Endothelial cell (in vitro differentiated cells): ENCODE measurements at regions not wholly inside any gene's neighbourhood (a gene's known extent, or its start where the extent isn't known, plus 50 kb on each side); places are given as distances from the start of the nearest gene placed in this dataset.

Experiments used
- DNase-seq: peaks from one replicate; pipeline ENCODE4 v3.0.0; 2021; ENCODE audit warnings: low spot score
- H3K27ac Mint-ChIP-seq: one replicate; pipeline ENCODE4 v1.8.0; 2021; ENCODE audit warnings: mixed read lengths, inconsistent platforms; ENCODE audit not compliant: unreplicated experiment
- H3K27me3 Mint-ChIP-seq: one replicate; pipeline ENCODE4 v1.8.0; 2021; ENCODE audit warnings: mild to moderate bottlenecking, moderate library complexity, mixed read lengths, inconsistent platforms; ENCODE audit not compliant: unreplicated experiment
- H3K36me3 Mint-ChIP-seq: one replicate; pipeline ENCODE4 v1.8.0; 2021; ENCODE audit warnings: mild to moderate bottlenecking, low read depth, mixed read lengths, inconsistent platforms; ENCODE audit not compliant: unreplicated experiment
- H3K4me1 Mint-ChIP-seq: one replicate; pipeline ENCODE4 v1.8.0; 2021; ENCODE audit warnings: mild to moderate bottlenecking, mixed read lengths, inconsistent platforms; ENCODE audit not compliant: unreplicated experiment
- H3K4me3 Mint-ChIP-seq: one replicate; pipeline ENCODE4 v1.8.0; 2021; ENCODE audit warnings: mild to moderate bottlenecking, mixed read lengths, inconsistent platforms; ENCODE audit not compliant: unreplicated experiment
- H3K9me3 Mint-ChIP-seq: one replicate; pipeline ENCODE4 v1.8.0; 2021; ENCODE audit warnings: mixed read lengths, inconsistent platforms; ENCODE audit not compliant: unreplicated experiment
- CTCF ChIP-seq: fragments of 200-600 bp; sonication (generic); IDR thresholded peaks from one replicate; pipeline ENCODE4 v1.5.0; 2021; ENCODE audit warnings: antibody characterized with exemption; ENCODE audit not compliant: unreplicated experiment

GRCh38 chr1:172969611-172970010, 81.1 kb downstream of the TNFSF18 start:
- Mint-ChIP-seq H3K4me1 (no peaks in the 10 kb centered on the region), H3K27me3 (no peaks in the 10 kb centered on the region), H3K9me3 (no peaks in the 10 kb centered on the region), H3K36me3 (no peaks in the 10 kb centered on the region), H3K4me3 (no peak overlapping the region), H3K27ac (no peak overlapping the region)
- TF ChIP-seq CTCF = no peak
- no peak for DNase-seq

GRCh38 chr1:172970186-172970585, 80.6 kb downstream of the TNFSF18 start:
- no peaks in the 10 kb centered on the region for H3K27me3 Mint-ChIP-seq
- DNase-seq = no peak

GRCh38 chr1:172971241-172971640, 79.5 kb downstream of the TNFSF18 start:
- Mint-ChIP-seq H3K4me1 (no peaks in the 10 kb centered on the region), H3K4me3 (no peak overlapping the region), H3K27ac (no peak overlapping the region), H3K9me3 (no peaks in the 10 kb centered on the region), H3K27me3 (no peaks in the 10 kb centered on the region), H3K36me3 (no peaks in the 10 kb centered on the region)
- DNase-seq = no peak
- no peak for TF ChIP-seq CTCF

More at GRCh38 chr1:172970186-172970585, 80.6 kb downstream of the TNFSF18 start:
- no peaks in the 10 kb centered on the region for H3K9me3 Mint-ChIP-seq
- H3K27ac Mint-ChIP-seq = no peak overlapping the region
- H3K4me1 Mint-ChIP-seq = no peaks in the 10 kb centered on the region
- H3K36me3 Mint-ChIP-seq = no peaks in the 10 kb centered on the region
- no peak overlapping the region for H3K4me3 Mint-ChIP-seq
- no peak for TF ChIP-seq CTCF

- H3K36me3 Mint-ChIP-seq = no peaks in the 10 kb centered on the region
- no peak for DNase-seq
- no peaks in the 10 kb centered on the region for H3K27me3 Mint-ChIP-seq
- no peaks in the 10 kb centered on the region for H3K9me3 Mint-ChIP-seq
- no peak overlapping the region for H3K4me3 Mint-ChIP-seq
- H3K27ac Mint-ChIP-seq = no peak overlapping the region
- H3K4me1 Mint-ChIP-seq = no peaks in the 10 kb centered on the region
- TF ChIP-seq CTCF = no peak
These were observed 78.5 kb downstream of the TNFSF18 start for GRCh38 chr1:172972258-172972657.

- no peak for TF ChIP-seq CTCF
- no peaks in the 10 kb centered on the region for H3K27me3 Mint-ChIP-seq
- no peak overlapping the region for H3K27ac Mint-ChIP-seq
- no peaks in the 10 kb centered on the region for H3K36me3 Mint-ChIP-seq
- H3K4me1 Mint-ChIP-seq = no peaks in the 10 kb centered on the region
- DNase-seq = no peak
- H3K9me3 Mint-ChIP-seq = no peaks in the 10 kb centered on the region
- H3K4me3 Mint-ChIP-seq = no peak overlapping the region
These were observed 77.3 kb downstream of the TNFSF18 start for GRCh38 chr1:172973424-172973823.
